HAP-1 (cell line): ENCODE measurements at regions not wholly inside any gene's neighbourhood (a gene's known extent, or its start where the extent isn't known, plus 50 kb on each side); places are given as distances from the start of the nearest gene placed in this dataset.

Experiments used
- DNase-seq, 2 experiments: peaks; one replicate each; pipeline ENCODE4 v3.0.0-alpha.2; 2016 to 2020; ENCODE audit warnings: low spot score in 2 of 2
- H3K27me3 ChIP-seq: fragments of 250-450 bp; sonication (Bioruptor Pico); 2 replicates; pipeline ENCODE4 v1.5.1; 2020; ENCODE audit warnings: low read depth, mild to moderate bottlenecking, moderate library complexity
- H3K36me3 ChIP-seq: fragments of 250-450 bp; sonication (Bioruptor Pico); replicated peaks from 2 replicates; pipeline ENCODE4 v1.5.1; 2020; ENCODE audit warnings: mild to moderate bottlenecking
- H3K4me1 ChIP-seq: fragments of 250-450 bp; sonication (Bioruptor Pico); 2 replicates; pipeline ENCODE4 v1.5.1; 2020; ENCODE audit warnings: mild to moderate bottlenecking
- H3K4me3 ChIP-seq: fragments of 250-450 bp; sonication (Bioruptor Pico); 2 replicates; pipeline ENCODE4 v1.5.1; 2020; ENCODE audit warnings: mild to moderate bottlenecking, moderate library complexity
- H3K9me3 ChIP-seq: fragments of 250-450 bp; sonication (Bioruptor Pico); 2 replicates; pipeline ENCODE4 v1.5.1; 2020; ENCODE audit warnings: mild to moderate bottlenecking, moderate library complexity
- in situ Hi-C: fragments of 300-500 bp; cut with MboI; formaldehyde crosslinking; loops from 3 replicates; pipeline ENCODE4 v1.14.3; 2020; ENCODE audit warnings: low sequenced_read_pairs, inconsistent platforms, mixed read lengths

- no peak for DNase-seq
- Histone ChIP-seq H3K4me1 (no peaks in the 10 kb centered on the region), H3K4me3 (no peak overlapping the region), H3K27me3 (no peaks in the 10 kb centered on the region), H3K9me3 (no peaks in the 10 kb centered on the region), H3K36me3 (no peaks in the 10 kb centered on the region)
- in situ Hi-C loops = no loop called here
Observed at GRCh38 chr13:63389756-63390155, 1974.1 kb upstream of the PCDH20 start.

GRCh38 chr13:63381078-63381859 is 1965.6 kb upstream of the PCDH20 start:
- H3K4me3 ChIP-seq = no peak overlapping the region
- no peak for DNase-seq
- in situ Hi-C loops = no loop called here

GRCh38 chr13:63377986-63378385 is 1962.3 kb upstream of the PCDH20 start:
- no peak for DNase-seq
- H3K36me3 ChIP-seq = no peaks in the 10 kb centered on the region
- no peak overlapping the region for H3K4me3 ChIP-seq
- no peaks in the 10 kb centered on the region for H3K4me1 ChIP-seq
- in situ Hi-C loops = no loop called here
- no peaks in the 10 kb centered on the region for H3K27me3 ChIP-seq
- no peaks in the 10 kb centered on the region for H3K9me3 ChIP-seq

More at GRCh38 chr13:63381078-63381859, 1965.6 kb upstream of the PCDH20 start:
- no peaks in the 10 kb centered on the region for H3K4me1 ChIP-seq
- no peaks in the 10 kb centered on the region for H3K27me3 ChIP-seq
- no peaks in the 10 kb centered on the region for H3K36me3 ChIP-seq
- H3K9me3 ChIP-seq = no peaks in the 10 kb centered on the region

GRCh38 chr13:63370101-63370500 is 1954.5 kb upstream of the PCDH20 start:
- Histone ChIP-seq H3K27me3 (no peaks in the 10 kb centered on the region), H3K9me3 (no peaks in the 10 kb centered on the region), H3K4me3 (no peak overlapping the region), H3K36me3 (no peaks in the 10 kb centered on the region), H3K4me1 (no peaks in the 10 kb centered on the region)
- in situ Hi-C loops = no loop called here
- DNase-seq = no peak

- no peak for DNase-seq
- in situ Hi-C loops = no loop called here
- Histone ChIP-seq H3K27me3 (no peaks in the 10 kb centered on the region), H3K9me3 (no peaks in the 10 kb centered on the region), H3K4me1 (no peaks in the 10 kb centered on the region), H3K36me3 (no peaks in the 10 kb centered on the region), H3K4me3 (no peak overlapping the region)
Observed at GRCh38 chr13:63367522-63368198, 1952.0 kb upstream of the PCDH20 start.

- no peaks in the 10 kb centered on the region for H3K36me3 ChIP-seq
- H3K4me3 ChIP-seq = no peak overlapping the region
- DNase-seq = no peak
- in situ Hi-C loops = no loop called here
- H3K27me3 ChIP-seq = no peaks in the 10 kb centered on the region
- H3K4me1 ChIP-seq = no peaks in the 10 kb centered on the region
- H3K9me3 ChIP-seq = no peaks in the 10 kb centered on the region
Observed at GRCh38 chr13:63364159-63364558, 1948.5 kb upstream of the PCDH20 start.

GRCh38 chr13:63351533-63351932 is 1935.9 kb upstream of the PCDH20 start:
- Histone ChIP-seq H3K4me3 (no peak overlapping the region), H3K9me3 (no peaks in the 10 kb centered on the region), H3K36me3 (no peaks in the 10 kb centered on the region), H3K27me3 (no peaks in the 10 kb centered on the region), H3K4me1 (no peaks in the 10 kb centered on the region)
- DNase-seq = no peak
- in situ Hi-C loops = no loop called here

GRCh38 chr13:63351081-63351480 is 1935.4 kb upstream of the PCDH20 start:
- Histone ChIP-seq H3K27me3 (no peaks in the 10 kb centered on the region), H3K9me3 (no peaks in the 10 kb centered on the region), H3K4me3 (no peak overlapping the region), H3K36me3 (no peaks in the 10 kb centered on the region), H3K4me1 (no peaks in the 10 kb centered on the region)
- in situ Hi-C loops = no loop called here
- no peak for DNase-seq

GRCh38 chr13:63345835-63346234 is 1930.2 kb upstream of the PCDH20 start:
- H3K4me1 ChIP-seq = no peaks in the 10 kb centered on the region
- DNase-seq = no peak
- in situ Hi-C loops = no loop called here
- no peaks in the 10 kb centered on the region for H3K9me3 ChIP-seq
- H3K36me3 ChIP-seq = no peaks in the 10 kb centered on the region
- H3K4me3 ChIP-seq = no peak overlapping the region
- no peaks in the 10 kb centered on the region for H3K27me3 ChIP-seq

GRCh38 chr13:63344711-63345110 is 1929.1 kb upstream of the PCDH20 start:
- H3K36me3 ChIP-seq = no peaks in the 10 kb centered on the region
- no peaks in the 10 kb centered on the region for H3K4me1 ChIP-seq
- no peak overlapping the region for H3K4me3 ChIP-seq
- in situ Hi-C loops = no loop called here
- H3K27me3 ChIP-seq = no peaks in the 10 kb centered on the region
- no peaks in the 10 kb centered on the region for H3K9me3 ChIP-seq
- no peak for DNase-seq

- H3K27me3 ChIP-seq = no peaks in the 10 kb centered on the region
- DNase-seq = no peak
- no peaks in the 10 kb centered on the region for H3K36me3 ChIP-seq
- H3K4me3 ChIP-seq = no peak overlapping the region
- H3K9me3 ChIP-seq = no peaks in the 10 kb centered on the region
- H3K4me1 ChIP-seq = no peaks in the 10 kb centered on the region
- in situ Hi-C loops = no loop called here
Observed at GRCh38 chr13:63337921-63338320, 1922.3 kb upstream of the PCDH20 start.

GRCh38 chr13:63337041-63337440 is 1921.4 kb upstream of the PCDH20 start:
- no peak overlapping the region for H3K4me3 ChIP-seq
- no peak for DNase-seq
- H3K27me3 ChIP-seq = no peaks in the 10 kb centered on the region
- no peaks in the 10 kb centered on the region for H3K36me3 ChIP-seq
- no peaks in the 10 kb centered on the region for H3K4me1 ChIP-seq
- H3K9me3 ChIP-seq = no peaks in the 10 kb centered on the region
- in situ Hi-C loops = no loop called here

GRCh38 chr13:63336549-63336948 is 1920.9 kb upstream of the PCDH20 start:
- H3K4me1 ChIP-seq = no peaks in the 10 kb centered on the region
- no peak for DNase-seq
- in situ Hi-C loops = no loop called here
- no peaks in the 10 kb centered on the region for H3K27me3 ChIP-seq
- no peak overlapping the region for H3K4me3 ChIP-seq
- no peaks in the 10 kb centered on the region for H3K9me3 ChIP-seq
- no peaks in the 10 kb centered on the region for H3K36me3 ChIP-seq

GRCh38 chr13:63327584-63327983 is 1911.9 kb upstream of the PCDH20 start:
- in situ Hi-C loops = no loop called here
- Histone ChIP-seq H3K4me3 (no peak overlapping the region), H3K4me1 (no peaks in the 10 kb centered on the region), H3K9me3 (no peaks in the 10 kb centered on the region), H3K27me3 (no peaks in the 10 kb centered on the region), H3K36me3 (no peaks in the 10 kb centered on the region)
- no peak for DNase-seq
